ENCODE measurements at regions not wholly inside any gene's neighbourhood (a gene's known extent, or its start where the extent isn't known, plus 50 kb on each side); places are given as distances from the start of the nearest gene placed in this dataset.

DNA sequence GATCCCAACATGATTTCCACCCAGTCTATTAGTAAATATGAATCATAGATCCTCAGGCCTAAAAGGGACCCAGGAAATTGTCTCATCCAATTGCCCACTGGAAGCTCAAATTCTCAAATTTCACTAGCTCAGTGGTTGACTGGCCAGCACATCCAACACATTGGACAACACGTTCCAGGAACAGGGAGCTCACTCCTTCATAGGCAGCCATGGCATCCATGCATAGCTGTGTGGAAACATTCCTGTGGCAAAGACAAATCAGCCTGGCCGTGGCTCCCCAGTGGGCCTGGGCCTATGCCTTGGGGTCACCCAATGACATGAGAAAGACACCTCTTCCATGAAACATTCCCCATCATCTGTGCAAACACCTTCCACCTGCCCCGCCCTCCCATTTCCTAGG is 261.1 kb downstream of the ANAPC1 start:
- TF ChIP-seq ZFP30 (CRISPR knock-in tag; IDR thresholded peaks at IDR 0.05) (no peak), BACH2 (CRISPR knock-in tag; IDR thresholded peaks at IDR 0.05; ENCODE audit: borderline replicate concordance) (no peak), ZNF565 (CRISPR knock-in tag; conservative IDR thresholded peaks at IDR 0.05; ENCODE audit: low read depth) (no peak)
- ATAC-seq: no peak

DNA sequence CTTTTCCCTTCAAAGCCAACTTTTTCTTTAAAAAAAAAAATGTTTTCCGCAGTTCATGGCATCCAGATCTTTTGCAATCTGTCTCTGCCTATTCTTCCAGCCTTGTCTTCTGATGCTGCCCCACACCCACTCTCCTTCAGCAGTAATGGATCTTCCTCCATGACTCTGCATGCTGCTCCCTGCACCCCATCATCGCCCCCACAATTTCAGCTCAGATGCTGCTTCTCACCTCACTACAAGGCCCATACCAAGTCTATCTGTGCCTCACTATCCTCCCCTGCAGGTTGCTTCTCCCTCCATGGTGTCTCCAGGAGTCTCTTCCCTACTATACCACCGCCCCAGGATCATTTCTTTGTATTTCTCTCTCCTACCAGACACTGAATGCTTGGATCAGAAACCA is 260.6 kb downstream of the ANAPC1 start:
- ATAC-seq: no peak

GRCh38 chr2:111624411-111625156 is 259.4 kb downstream of the ANAPC1 start:
- ATAC-seq: no peak
- TF ChIP-seq, protein P1, sequence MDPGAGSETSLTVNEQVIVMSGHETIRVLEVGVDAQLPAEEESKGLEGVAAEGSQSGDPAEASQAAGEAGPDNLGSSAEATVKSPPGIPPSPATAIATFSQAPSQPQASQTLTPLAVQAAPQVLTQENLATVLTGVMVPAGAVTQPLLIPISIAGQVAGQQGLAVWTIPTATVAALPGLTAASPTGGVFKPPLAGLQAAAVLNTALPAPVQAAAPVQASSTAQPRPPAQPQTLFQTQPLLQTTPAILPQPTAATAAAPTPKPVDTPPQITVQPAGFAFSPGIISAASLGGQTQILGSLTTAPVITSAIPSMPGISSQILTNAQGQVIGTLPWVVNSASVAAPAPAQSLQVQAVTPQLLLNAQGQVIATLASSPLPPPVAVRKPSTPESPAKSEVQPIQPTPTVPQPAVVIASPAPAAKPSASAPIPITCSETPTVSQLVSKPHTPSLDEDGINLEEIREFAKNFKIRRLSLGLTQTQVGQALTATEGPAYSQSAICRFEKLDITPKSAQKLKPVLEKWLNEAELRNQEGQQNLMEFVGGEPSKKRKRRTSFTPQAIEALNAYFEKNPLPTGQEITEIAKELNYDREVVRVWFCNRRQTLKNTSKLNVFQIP (CRISPR knock-in tag; IDR thresholded peaks at IDR 0.05; ENCODE audit: borderline replicate concordance, low read depth): no peak
- TF ChIP-seq ZC3H10 (CRISPR knock-in tag; IDR thresholded peaks at IDR 0.05) (no peak), OSR1 (CRISPR knock-in tag; IDR thresholded peaks at IDR 0.05) (no peak), ZFP30 (CRISPR knock-in tag; IDR thresholded peaks at IDR 0.05) (no peak), ZFP3 (CRISPR knock-in tag; IDR thresholded peaks at IDR 0.05) (no peak), RARB (CRISPR knock-in tag; IDR thresholded peaks at IDR 0.05) (no peak), ZNF8 (CRISPR knock-in tag; IDR thresholded peaks at IDR 0.05) (no peak), SNAI2 (CRISPR knock-in tag; IDR thresholded peaks at IDR 0.05) (no peak), TOX (CRISPR knock-in tag; IDR thresholded peaks at IDR 0.05; ENCODE audit: borderline replicate concordance) (no peak)
- TF ChIP-seq, protein P2, sequence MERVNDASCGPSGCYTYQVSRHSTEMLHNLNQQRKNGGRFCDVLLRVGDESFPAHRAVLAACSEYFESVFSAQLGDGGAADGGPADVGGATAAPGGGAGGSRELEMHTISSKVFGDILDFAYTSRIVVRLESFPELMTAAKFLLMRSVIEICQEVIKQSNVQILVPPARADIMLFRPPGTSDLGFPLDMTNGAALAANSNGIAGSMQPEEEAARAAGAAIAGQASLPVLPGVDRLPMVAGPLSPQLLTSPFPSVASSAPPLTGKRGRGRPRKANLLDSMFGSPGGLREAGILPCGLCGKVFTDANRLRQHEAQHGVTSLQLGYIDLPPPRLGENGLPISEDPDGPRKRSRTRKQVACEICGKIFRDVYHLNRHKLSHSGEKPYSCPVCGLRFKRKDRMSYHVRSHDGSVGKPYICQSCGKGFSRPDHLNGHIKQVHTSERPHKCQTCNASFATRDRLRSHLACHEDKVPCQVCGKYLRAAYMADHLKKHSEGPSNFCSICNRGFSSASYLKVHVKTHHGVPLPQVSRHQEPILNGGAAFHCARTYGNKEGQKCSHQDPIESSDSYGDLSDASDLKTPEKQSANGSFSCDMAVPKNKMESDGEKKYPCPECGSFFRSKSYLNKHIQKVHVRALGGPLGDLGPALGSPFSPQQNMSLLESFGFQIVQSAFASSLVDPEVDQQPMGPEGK (CRISPR knock-in tag; IDR thresholded peaks at IDR 0.05; ENCODE audit: borderline replicate concordance): no peak

More for the DNA sequence above, 260.6 kb downstream of the ANAPC1 start:
- no peak for TF ChIP-seq TCF4 (CRISPR knock-in tag; IDR thresholded peaks at IDR 0.05; ENCODE audit: borderline replicate concordance)
- TF ChIP-seq ZFP30 (CRISPR knock-in tag; IDR thresholded peaks at IDR 0.05): no peak
- TF ChIP-seq CSDC2 (CRISPR knock-in tag; IDR thresholded peaks at IDR 0.05): no peak
- no peak for TF ChIP-seq ZNF70 (CRISPR knock-in tag; IDR thresholded peaks at IDR 0.05)
- TF ChIP-seq, protein P2 (CRISPR knock-in tag; IDR thresholded peaks at IDR 0.05; ENCODE audit: borderline replicate concordance): no peak
- TF ChIP-seq ZNF565 (CRISPR knock-in tag; conservative IDR thresholded peaks at IDR 0.05; ENCODE audit: low read depth): no peak
- TF ChIP-seq ZC3H10 (CRISPR knock-in tag; IDR thresholded peaks at IDR 0.05): no peak
- no peak for TF ChIP-seq SNAI2 (CRISPR knock-in tag; IDR thresholded peaks at IDR 0.05)
- no peak for TF ChIP-seq RARB (CRISPR knock-in tag; IDR thresholded peaks at IDR 0.05)
- no peak for TF ChIP-seq BACH2 (CRISPR knock-in tag; IDR thresholded peaks at IDR 0.05; ENCODE audit: borderline replicate concordance)
- no peak for TF ChIP-seq ISL1 (CRISPR knock-in tag; IDR thresholded peaks at IDR 0.05)
- TF ChIP-seq, protein P1 (CRISPR knock-in tag; IDR thresholded peaks at IDR 0.05; ENCODE audit: borderline replicate concordance, low read depth): no peak
- TF ChIP-seq ZFP3 (CRISPR knock-in tag; IDR thresholded peaks at IDR 0.05): no peak
- no peak for TF ChIP-seq ESRRG (CRISPR knock-in tag; IDR thresholded peaks at IDR 0.05)
- no peak for TF ChIP-seq ARNTL (CRISPR knock-in tag; IDR thresholded peaks at IDR 0.05; ENCODE audit: borderline replicate concordance, low read depth)
- TF ChIP-seq GLIS3 (CRISPR knock-in tag; IDR thresholded peaks at IDR 0.05): no peak
- no peak for TF ChIP-seq OSR1 (CRISPR knock-in tag; IDR thresholded peaks at IDR 0.05)
- TF ChIP-seq TSHZ2 (CRISPR knock-in tag; IDR thresholded peaks at IDR 0.05): no peak
- no peak for TF ChIP-seq CSRNP3 (CRISPR knock-in tag; IDR thresholded peaks at IDR 0.05)
- no peak for TF ChIP-seq PPARA (CRISPR knock-in tag; IDR thresholded peaks at IDR 0.05; ENCODE audit: borderline replicate concordance)

Data from SK-N-SH treated with all-trans-retinoic acid at 6 μM for 48 hours (cell line).